ENCODE measurements at regions not wholly inside any gene's neighbourhood (a gene's known extent, or its start where the extent isn't known, plus 50 kb on each side); places are given as distances from the start of the nearest gene placed in this dataset.

DNA sequence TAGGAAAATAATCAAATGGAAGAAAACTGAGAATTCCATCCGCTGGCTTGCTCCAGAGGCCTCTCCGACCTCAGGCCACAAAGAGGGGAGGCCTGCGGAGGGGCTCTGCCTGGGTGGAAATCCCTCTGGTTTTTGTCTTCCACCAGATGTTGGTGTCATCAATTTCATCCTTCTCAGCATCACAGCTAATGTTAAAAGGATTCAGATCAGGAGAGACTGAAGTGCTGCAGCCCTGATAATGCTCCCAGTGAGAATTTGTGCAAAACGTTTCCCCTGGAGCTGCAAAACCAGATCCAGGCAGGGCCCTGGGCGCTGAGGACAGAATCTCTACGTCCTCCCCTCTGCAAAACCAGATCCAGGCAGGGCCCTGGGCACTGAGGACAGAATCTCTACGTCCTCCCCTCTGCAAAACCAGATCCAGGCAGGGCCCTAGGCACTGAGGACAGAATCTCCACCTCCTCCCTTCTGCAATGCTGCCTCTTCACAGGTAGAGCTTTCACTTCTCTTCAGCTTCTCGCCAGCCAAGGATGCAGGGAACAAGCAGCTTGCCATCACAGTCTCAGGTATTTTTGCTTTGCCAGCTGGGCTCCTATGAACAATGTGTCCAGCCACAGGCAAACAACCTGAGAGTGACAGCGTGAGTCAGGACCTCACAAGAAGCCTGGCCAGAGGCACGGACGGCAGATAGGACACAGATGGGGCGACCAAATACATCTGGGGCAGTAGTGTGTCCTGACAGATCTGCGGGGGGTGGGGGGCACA lies 81.2 kb downstream of the TMEM18 start:
- DNase-seq (ENCODE audit: low spot score), result no peak

DNA sequence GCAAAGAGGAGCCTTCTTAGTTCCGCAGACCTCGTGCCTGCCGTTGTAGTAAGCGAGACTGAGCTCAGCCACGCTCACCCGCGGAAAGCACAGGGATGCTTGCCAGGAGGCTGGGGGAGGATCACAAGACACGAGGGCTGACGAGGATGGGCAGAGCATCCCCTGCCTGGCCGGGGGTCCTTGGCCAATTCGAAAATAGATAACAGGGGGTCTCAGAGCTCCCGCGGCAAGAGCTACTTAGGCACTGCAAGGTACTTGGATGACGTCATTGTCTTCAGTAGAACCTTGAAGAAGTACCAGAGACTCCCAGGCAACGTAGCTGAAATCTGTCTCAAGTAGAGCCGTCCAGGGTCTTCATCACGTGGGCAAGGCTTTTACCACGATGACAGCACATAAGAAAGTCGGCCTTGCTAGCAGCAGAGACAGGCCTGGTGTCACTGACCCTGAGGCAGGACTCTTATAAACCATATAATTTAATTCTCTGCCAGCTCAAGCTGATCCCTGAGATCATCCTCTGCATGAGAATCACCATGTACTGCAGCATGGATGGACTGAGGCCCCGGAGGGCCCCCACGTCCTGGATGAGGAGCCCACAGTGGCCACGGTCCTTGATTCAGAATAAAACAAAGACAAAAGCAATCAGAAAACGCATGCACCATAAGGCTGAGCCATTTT lies 81.9 kb downstream of the TMEM18 start:
- DNase-seq (ENCODE audit: low spot score), result no peak
- TF ChIP-seq, protein P1, sequence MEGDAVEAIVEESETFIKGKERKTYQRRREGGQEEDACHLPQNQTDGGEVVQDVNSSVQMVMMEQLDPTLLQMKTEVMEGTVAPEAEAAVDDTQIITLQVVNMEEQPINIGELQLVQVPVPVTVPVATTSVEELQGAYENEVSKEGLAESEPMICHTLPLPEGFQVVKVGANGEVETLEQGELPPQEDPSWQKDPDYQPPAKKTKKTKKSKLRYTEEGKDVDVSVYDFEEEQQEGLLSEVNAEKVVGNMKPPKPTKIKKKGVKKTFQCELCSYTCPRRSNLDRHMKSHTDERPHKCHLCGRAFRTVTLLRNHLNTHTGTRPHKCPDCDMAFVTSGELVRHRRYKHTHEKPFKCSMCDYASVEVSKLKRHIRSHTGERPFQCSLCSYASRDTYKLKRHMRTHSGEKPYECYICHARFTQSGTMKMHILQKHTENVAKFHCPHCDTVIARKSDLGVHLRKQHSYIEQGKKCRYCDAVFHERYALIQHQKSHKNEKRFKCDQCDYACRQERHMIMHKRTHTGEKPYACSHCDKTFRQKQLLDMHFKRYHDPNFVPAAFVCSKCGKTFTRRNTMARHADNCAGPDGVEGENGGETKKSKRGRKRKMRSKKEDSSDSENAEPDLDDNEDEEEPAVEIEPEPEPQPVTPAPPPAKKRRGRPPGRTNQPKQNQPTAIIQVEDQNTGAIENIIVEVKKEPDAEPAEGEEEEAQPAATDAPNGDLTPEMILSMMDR (IDR thresholded peaks at IDR 0.05; ENCODE audit: extremely low read depth, missing control alignments), result no peak

More for the DNA sequence above, 81.2 kb downstream of the TMEM18 start:
- TF ChIP-seq, protein P1 (IDR thresholded peaks at IDR 0.05; ENCODE audit: extremely low read depth, missing control alignments), result no peak

DNA sequence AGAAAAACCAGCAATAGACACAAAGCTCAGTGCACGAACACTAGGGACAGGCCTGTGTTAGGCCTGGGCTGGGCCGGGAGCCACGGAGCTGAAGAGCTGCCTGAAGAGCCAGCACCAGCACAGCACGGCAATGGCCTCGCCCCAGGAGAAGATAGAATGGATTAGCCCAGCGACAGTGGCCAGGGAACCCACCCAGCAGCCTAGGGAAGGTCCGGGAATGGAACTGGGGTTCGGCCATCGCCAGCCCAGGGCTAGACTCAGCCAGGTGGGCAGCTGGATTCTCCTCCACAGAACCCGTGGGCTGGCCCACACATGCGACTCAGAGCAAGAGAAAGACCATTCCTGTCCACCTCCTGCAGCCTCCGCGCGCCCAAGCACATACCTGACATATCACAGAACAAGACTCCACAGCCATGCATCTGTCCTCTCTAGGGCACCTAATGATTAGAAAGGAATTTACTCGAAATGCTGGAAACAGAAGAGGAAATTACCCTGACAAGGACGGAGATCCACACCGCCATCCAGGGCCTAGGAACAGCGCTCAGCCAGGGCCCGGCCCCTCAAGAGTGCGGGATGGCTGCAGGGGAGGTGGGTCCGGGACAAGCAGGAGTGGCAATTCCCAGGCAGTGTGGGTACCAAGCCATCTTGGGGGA lies 82.8 kb downstream of the TMEM18 start:
- DNase-seq (ENCODE audit: low spot score), result no peak
- TF ChIP-seq, protein P1 (IDR thresholded peaks at IDR 0.05; ENCODE audit: extremely low read depth, missing control alignments), result no peak

DNA sequence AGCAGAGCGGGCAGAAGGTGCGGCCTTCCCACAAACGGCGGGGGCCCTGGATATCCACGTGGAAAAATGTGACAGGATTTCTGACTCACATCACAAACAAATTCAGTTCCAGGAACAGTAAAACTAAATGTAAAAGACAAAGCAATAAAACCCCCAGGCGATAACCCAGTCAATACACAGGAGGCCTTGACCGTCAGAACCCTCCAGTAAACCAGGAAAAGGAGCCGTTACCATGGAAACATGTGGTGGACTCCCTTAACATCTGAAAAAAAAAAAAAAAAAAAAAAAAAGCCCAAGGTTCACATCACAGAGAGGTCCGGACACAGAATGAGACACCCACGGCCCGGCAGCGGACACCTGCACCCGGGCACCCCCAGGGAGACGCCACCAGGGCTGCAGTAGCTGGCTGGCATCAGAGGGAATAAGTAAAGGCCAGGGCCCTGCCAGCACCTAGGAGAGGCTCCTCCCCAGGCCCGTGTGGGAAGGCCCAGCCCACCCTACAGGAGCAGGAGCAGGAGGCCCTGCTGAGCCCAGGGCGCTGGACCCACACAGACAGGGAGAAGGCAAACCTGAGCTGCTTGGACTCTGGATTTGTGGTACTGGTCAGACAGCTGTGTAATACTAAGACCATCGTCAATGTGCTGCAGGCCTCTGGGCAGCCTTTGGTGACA lies 83.7 kb downstream of the TMEM18 start:
- TF ChIP-seq, protein P1 (IDR thresholded peaks at IDR 0.05; ENCODE audit: extremely low read depth, missing control alignments), result no peak
- DNase-seq (ENCODE audit: low spot score), result no peak

DNA sequence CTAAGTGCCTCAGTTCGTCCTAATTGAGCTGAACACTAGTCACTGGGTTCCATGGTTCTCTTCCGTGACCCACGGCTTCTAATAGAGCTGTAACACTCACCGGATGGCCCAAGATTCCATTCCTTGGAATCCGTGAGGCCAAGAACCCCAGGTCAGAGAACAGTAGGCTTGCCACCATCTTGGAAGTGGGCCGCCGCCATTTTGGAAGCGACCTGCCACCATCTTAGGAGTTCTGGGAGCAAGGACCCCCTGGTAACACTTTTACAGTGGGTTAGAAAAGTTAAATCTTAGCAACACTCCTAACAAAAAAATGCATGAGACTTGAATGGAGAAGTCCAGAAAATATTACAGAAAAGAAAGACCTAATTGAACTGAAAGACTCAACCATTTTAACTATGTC lies 84.5 kb downstream of the TMEM18 start:
- TF ChIP-seq, protein P1 (IDR thresholded peaks at IDR 0.05; ENCODE audit: extremely low read depth, missing control alignments), result no peak

DNA sequence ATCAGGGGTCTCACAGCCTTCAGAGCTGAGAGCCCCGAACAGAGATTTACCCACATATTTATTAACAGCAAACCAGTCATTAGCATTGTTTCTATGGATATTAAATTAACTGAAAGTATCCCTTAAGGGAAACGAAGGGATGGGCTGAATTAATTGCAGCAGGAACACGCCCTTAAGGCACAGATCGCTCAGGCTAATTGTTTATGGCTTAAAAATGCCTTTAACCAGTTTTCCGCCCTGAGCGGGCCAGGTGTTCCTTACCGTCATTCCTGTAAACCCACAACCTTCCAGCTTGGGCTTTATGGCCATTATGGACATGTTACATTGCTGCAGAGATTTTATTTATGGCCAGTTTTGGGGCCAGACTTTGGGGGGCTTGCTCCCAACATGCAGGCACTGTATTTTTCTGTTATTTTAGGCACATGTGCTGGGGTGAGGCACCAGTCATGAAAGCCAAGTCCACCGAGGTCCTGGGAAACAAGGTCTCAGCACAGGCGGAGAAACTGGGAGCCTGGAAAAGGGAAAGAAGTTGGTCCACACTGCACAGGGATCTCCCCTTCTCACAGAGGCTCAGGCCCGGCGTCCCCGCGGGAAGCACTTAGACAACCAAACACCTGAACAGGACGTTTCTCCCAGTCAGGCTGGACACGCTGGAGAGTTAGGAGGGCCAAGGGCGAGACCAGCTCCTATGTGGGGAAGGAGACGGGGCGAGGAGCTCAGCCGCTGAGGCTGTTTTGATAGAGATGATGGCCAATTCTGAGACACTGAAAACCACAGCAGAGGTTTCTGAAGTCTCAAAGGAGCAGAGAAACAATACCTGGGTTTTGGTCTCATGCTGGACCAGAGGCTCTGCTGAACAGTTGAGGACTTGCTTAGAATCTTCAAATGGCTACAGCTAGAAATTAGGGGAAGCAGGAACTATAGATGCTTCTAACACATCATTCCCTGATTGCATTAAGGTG lies 86.7 kb downstream of the TMEM18 start:
- TF ChIP-seq, protein P1 (IDR thresholded peaks at IDR 0.05; ENCODE audit: extremely low read depth, missing control alignments), result no peak
- DNase-seq (ENCODE audit: low spot score), result no peak

More for the DNA sequence above, 84.5 kb downstream of the TMEM18 start:
- DNase-seq (ENCODE audit: low spot score), result no peak

All from GM20000 (cell line).